ENCODE measurements at regions not wholly inside any gene's neighbourhood (a gene's known extent, or its start where the extent isn't known, plus 50 kb on each side); places are given as distances from the start of the nearest gene placed in this dataset.

GRCh38 chr11:116557282-116557681 lies 215.5 kb downstream of the BUD13 start:
- no peak for DNase-seq (ENCODE audit: low read depth in 2 of 2)

GRCh38 chr11:116556483-116556882 lies 216.3 kb downstream of the BUD13 start:
- DNase-seq (ENCODE audit: low read depth in 2 of 2): no peak

- DNase-seq (ENCODE audit: low read depth in 2 of 2): no peak
Measured at GRCh38 chr11:116553482-116553881, 219.3 kb downstream of the BUD13 start.

DNA sequence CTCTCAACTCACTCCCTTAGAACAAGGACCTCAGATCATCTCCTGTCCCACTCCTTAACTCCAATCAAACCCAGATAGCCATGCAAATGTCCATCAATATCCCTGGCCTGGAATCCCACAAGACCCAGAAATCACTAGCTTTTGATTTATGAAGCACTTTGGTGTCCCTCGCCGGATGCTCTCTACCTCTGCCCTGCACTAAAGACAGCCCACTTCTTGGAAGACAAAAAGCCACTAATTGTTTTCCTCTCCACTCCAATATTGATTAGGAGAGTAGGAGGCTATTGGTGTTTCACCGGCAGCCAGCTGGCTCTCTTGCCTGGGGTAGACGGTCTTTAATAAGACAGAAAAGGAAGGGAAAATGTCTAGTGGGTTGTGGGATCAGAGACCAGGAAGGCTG lies 221.2 kb downstream of the BUD13 start:
- no peak for DNase-seq (ENCODE audit: low read depth in 2 of 2)

DNA sequence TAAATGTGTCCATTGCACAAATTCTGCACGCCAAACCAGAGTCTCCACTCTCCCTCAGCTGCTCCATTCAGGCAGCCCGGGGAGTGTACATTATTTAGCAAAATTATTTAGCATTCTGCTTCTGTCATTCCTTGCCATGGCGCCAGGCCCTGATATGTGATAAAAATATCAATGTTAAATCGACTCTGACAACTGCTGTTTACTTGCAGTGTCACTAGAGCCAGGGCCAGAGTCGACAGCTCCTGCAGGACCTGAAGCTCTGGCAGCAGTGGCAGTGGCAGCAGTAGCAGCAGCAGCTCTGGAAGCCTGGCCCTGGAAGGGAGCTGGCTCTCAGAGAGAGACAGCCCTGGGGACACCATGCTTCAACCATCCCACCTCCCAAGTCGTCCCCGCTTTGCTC lies 224.5 kb downstream of the BUD13 start:
- no peak for DNase-seq (ENCODE audit: low read depth in 2 of 2)

GRCh38 chr11:116547571-116547970 lies 225.2 kb downstream of the BUD13 start:
- no peak for DNase-seq (ENCODE audit: low read depth in 2 of 2)

DNA sequence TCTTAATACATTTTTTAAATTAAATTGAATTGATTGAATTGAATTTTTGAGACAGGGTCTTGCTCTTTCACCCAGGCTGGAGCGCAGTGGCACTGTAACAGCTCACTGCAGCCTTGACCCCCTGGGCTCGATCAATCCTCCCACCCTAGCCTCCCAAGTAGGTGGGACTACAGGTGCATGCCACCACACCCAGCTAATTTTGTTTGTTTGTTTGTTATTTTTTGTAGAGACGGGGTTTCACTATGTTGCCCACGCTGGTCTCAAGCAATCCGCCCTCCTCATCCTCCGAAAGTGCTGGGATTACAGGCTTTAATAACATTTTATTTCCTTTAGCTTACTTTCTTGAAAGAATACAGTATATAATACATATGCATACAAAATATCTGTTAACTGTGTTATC lies 226.9 kb downstream of the BUD13 start:
- DNase-seq (ENCODE audit: low read depth in 2 of 2): no peak

DNA sequence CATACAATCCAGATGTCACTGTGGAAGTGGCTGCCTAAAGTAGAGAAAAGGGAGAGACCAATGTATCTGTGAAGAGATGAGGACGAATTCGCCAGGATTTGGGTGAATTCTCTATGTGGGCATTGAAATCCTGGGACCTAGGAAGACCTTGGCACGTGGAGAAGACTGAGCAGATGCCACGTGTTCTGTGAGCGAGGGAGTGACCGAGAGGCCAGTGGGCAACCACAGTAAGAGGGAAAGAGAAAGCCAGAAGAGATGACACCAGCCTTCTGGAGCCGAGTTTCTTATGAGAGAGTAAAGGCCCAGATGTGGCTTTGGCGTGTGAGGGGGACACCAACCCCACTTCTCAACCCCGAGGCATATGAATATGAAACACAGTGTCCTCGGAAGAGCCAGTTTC lies 228.1 kb downstream of the BUD13 start:
- DNase-seq (ENCODE audit: low read depth in 2 of 2): no peak

GRCh38 chr11:116543911-116544475 lies 228.8 kb downstream of the BUD13 start:
- no peak for DNase-seq (ENCODE audit: low read depth in 2 of 2)

DNA sequence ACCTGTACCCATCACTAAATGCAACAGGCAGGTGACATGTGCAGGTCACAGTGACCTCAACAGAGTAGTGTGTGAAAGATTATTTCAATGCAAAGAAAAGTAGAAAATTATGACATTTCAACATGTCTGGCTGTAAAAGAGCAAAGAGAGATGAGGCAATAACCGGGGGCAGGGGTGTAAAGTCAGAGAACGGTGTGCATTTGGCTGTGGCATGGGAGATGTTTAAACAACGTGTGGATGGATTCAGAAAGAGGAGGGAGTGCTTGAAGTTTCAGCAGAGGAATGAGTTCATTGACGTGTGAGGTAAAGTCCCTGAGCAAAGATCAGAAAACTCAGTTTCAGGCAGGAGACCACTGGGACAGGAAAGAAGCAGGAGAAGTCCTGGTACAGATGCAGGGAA lies 229.7 kb downstream of the BUD13 start:
- DNase-seq (ENCODE audit: low read depth in 2 of 2): no peak

DNA sequence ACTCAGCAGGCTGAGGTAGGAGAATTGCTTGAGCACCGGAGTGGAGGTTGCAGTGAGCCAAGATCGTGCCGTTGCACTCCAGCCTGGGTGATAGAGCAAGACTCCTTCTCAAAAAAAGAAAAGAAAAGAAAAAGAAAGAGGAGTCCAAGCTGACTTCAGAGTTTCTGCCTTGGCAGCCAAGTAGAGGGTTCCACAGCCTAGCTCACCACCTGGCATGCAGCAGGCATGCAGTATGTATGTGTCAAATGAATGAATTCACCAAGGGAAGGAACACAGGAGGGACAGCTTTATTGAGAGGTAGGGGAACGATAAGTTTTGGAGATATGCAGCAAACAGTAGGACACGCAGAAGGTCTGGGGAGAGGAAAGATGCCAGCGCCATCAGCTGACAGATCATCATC lies 230.4 kb downstream of the BUD13 start:
- DNase-seq (ENCODE audit: low read depth in 2 of 2): no peak

DNA sequence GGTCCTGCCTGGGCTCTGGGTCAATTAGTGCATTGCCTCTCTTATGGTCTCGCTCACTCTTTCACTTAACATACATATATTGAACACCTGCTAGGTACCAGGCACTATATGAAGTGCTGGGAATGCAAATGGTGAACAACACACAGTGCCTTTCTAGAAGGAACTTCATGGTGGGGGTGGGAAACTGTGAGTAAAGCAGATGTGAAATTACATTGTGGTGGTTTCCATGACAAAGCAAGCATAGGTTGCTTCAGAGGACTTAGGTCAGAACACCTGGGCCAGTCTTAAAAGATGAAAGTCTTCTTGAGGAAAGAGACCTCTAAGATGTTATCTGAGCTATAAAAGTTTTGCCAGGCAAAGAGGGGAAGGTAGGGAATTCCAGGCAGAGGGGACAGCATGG lies 231.3 kb downstream of the BUD13 start:
- no peak for DNase-seq (ENCODE audit: low read depth in 2 of 2)

GRCh38 chr11:116540645-116541304 lies 232.0 kb downstream of the BUD13 start:
- DNase-seq (ENCODE audit: low read depth in 2 of 2): no peak

DNA sequence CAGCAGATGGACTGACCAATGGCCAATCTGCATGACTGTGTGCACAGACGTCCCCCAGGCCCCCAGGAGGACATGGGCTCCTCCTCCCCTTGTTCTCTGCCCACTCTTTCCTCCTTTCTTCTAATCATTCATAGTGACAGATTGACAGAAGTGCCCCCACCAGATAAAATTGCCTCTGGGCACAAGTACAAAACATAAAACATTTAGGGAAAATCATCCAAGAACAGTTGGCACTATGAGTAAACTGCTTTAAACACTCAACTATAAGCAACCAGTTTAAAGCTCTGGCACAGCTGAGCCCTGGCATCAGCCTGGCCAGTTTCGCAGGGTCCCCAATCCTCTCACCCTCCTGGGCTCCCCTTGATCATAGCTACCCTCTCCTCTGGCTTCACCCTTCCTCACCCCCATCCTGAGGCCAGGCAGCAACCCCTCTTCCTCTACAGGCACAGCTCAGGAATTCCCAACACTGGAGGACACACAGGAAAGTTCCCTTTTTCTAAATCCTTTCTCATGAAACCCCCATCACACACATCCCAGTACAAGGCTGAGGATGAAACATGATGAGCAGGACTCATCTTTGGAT lies 232.9 kb downstream of the BUD13 start:
- no peak for DNase-seq (ENCODE audit: low read depth in 2 of 2)

GRCh38 chr11:116539211-116539610 lies 233.6 kb downstream of the BUD13 start:
- no peak for DNase-seq (ENCODE audit: low read depth in 2 of 2)

GRCh38 chr11:116538677-116539076 lies 234.1 kb downstream of the BUD13 start:
- no peak for DNase-seq (ENCODE audit: low read depth in 2 of 2)

- DNase-seq (ENCODE audit: low read depth in 2 of 2): no peak
Measured at GRCh38 chr11:116537709-116538108, 235.1 kb downstream of the BUD13 start.

DNA sequence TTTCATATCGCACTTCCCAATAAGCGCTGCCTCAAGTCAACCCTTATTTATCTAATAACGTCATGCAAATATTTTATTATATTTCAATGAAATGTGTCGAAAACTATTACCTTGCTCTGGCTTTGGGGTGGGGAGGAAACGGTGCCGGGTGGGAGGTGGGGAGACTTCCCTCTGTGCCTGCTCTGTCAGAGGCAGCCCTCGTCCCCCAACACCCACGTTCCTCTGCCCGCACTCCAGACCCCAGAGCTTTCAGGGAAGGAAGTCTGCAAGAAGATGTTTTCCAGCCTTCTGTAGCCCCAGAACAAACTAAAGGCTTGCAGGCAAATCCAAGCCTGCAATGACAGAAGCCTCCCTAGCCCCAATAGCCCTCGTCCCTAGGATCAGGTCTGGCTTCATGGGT lies 235.7 kb downstream of the BUD13 start:
- DNase-seq (ENCODE audit: low read depth in 2 of 2): no peak

GRCh38 chr11:116536416-116536815 lies 236.4 kb downstream of the BUD13 start:
- DNase-seq (ENCODE audit: low read depth in 2 of 2): no peak

- DNase-seq (ENCODE audit: low read depth in 2 of 2): no peak
Measured at GRCh38 chr11:116535994-116536393, 236.8 kb downstream of the BUD13 start.

DNA sequence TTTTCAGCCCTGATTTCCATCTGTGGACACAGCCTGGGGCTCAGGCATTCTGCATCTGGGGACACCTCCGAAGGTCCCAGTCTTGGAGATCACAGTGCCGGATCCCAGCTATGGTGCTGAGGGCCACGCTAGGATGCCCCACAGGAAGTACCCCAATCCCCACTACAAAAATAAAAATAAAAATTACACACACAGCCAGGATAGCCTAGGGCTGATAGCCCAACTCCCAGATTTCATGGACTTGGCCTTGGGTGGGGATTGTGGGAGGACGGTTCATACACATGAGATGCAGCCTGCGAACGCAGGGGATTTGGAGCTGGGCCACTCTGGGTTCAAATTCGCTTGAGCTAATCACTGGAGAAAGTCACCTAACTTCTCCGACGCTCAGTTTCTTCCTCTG lies 237.7 kb downstream of the BUD13 start:
- no peak for DNase-seq (ENCODE audit: low read depth in 2 of 2)

DNA sequence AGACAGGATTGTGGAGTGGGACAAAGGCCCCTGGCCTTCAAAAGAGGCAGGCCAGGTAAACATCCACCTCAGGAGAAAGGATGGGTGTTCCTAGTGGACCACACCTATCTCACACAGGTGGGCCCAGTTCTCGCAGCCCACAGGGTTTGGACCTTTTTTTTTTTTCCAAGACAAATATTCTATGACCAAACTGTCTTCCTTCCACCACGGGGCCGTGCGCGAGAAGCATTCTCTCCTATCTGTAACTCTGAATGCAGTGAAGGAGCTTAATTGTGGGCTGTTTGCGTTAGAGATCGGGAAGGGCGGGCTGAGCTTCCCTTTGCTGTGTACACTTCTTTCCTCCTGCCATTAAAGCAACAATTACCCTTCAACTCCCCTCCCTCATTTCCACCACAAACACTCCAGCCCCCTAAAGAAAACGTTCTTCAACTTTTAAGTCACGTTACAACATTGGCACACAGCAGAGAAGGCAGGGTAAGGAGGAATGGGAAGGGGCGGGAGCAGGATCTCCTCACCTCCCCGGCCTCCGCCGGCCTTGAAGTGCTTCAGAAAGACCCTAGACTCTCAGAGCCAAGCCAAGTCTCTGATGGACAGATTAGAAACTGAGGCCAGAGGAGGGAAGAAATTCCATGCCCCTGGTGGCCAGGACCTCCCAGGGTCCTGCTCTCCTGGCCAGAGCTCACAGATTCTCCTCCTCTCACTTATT lies 238.4 kb downstream of the BUD13 start:
- no peak for DNase-seq (ENCODE audit: low read depth in 2 of 2)

DNA sequence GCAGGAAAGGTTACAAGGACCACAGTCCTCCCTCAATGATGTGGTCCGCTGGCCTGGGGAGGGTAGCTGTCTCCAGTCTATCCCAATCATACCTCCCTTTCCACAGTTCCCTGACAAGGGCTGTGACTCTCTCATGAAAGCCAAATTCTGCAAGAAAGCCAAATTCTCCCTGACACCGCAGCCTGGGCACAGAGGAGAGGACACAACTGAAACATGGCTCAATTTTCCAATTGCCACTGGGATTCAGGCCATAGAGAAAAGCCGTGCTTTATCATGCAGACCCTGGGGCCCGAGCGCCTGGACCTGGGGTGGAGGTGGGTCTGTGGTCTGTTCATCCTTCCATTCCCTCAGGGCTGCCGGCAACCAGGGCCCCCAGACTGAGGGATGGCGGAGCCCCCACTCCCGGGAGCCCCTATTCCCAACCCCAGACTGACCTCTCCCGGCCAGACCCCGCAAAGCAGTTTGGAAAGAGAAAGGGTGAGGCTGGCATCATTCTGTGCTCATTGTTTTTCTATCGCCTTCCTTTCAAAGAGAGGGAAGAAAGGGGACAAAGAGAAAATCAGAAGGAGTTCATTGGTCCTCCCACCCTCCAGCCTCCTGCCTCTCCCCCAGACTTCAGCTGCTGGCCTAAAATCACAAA lies 239.5 kb downstream of the BUD13 start:
- no peak for DNase-seq (ENCODE audit: low read depth in 2 of 2)

Measured in stimulated activated CD4-positive, alpha-beta T cell treated with anti-CD3 and anti-CD28 coated beads, Interleukin-4, amount 100 ng/mL, for 48 hours (primary cell).